ENCODE measurements at regions not wholly inside any gene's neighbourhood (a gene's known extent, or its start where the extent isn't known, plus 50 kb on each side); places are given as distances from the start of the nearest gene placed in this dataset.

DNA sequence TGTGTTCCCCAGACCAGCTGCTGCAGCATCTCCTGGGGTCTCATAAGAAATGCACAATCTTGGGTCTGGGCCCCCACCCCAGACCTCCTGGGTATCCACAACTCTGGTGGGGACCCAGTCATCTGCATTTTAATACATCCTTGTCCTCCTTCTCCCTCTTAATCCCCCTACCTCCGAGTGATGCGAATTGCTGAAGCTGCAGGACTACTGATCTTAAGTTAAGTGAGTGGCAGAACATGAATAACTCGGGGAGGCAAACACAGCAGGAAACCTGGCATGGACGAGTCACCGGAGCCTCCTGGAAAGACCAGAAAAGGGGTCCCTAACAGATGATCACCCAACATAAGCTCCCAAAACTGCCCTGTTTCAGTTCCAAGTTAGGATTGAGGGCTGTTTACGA lies 283.2 kb upstream of the MGAT5 start:
- TF ChIP-seq POLR2AphosphoS5 (IDR thresholded peaks at IDR 0.05), result no peak
- TF ChIP-seq EZH2 (IDR thresholded peaks at IDR 0.05; ENCODE audit: borderline replicate concordance, insufficient read depth, low read length, poor library complexity, severe bottlenecking), result no peak
- TF ChIP-seq EP300 (conservative IDR thresholded peaks at IDR 0.05; ENCODE audit: poor library complexity, severe bottlenecking), result no peak
- TF ChIP-seq, protein P1, sequence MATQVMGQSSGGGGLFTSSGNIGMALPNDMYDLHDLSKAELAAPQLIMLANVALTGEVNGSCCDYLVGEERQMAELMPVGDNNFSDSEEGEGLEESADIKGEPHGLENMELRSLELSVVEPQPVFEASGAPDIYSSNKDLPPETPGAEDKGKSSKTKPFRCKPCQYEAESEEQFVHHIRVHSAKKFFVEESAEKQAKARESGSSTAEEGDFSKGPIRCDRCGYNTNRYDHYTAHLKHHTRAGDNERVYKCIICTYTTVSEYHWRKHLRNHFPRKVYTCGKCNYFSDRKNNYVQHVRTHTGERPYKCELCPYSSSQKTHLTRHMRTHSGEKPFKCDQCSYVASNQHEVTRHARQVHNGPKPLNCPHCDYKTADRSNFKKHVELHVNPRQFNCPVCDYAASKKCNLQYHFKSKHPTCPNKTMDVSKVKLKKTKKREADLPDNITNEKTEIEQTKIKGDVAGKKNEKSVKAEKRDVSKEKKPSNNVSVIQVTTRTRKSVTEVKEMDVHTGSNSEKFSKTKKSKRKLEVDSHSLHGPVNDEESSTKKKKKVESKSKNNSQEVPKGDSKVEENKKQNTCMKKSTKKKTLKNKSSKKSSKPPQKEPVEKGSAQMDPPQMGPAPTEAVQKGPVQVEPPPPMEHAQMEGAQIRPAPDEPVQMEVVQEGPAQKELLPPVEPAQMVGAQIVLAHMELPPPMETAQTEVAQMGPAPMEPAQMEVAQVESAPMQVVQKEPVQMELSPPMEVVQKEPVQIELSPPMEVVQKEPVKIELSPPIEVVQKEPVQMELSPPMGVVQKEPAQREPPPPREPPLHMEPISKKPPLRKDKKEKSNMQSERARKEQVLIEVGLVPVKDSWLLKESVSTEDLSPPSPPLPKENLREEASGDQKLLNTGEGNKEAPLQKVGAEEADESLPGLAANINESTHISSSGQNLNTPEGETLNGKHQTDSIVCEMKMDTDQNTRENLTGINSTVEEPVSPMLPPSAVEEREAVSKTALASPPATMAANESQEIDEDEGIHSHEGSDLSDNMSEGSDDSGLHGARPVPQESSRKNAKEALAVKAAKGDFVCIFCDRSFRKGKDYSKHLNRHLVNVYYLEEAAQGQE (IDR thresholded peaks at IDR 0.05; ENCODE audit: borderline replicate concordance), result no peak
- TF ChIP-seq RAD21 (conservative IDR thresholded peaks at IDR 0.05), result no peak
- TF ChIP-seq MXI1 (conservative IDR thresholded peaks at IDR 0.05; ENCODE audit: poor library complexity, severe bottlenecking), result no peak
- TF ChIP-seq SMC3 (conservative IDR thresholded peaks at IDR 0.05; ENCODE audit: poor library complexity), result no peak
- TF ChIP-seq, protein P2, sequence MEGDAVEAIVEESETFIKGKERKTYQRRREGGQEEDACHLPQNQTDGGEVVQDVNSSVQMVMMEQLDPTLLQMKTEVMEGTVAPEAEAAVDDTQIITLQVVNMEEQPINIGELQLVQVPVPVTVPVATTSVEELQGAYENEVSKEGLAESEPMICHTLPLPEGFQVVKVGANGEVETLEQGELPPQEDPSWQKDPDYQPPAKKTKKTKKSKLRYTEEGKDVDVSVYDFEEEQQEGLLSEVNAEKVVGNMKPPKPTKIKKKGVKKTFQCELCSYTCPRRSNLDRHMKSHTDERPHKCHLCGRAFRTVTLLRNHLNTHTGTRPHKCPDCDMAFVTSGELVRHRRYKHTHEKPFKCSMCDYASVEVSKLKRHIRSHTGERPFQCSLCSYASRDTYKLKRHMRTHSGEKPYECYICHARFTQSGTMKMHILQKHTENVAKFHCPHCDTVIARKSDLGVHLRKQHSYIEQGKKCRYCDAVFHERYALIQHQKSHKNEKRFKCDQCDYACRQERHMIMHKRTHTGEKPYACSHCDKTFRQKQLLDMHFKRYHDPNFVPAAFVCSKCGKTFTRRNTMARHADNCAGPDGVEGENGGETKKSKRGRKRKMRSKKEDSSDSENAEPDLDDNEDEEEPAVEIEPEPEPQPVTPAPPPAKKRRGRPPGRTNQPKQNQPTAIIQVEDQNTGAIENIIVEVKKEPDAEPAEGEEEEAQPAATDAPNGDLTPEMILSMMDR (IDR thresholded peaks at IDR 0.05; ENCODE audit: poor library complexity, severe bottlenecking), result no peak
- TF ChIP-seq TAF1 (IDR thresholded peaks at IDR 0.05; ENCODE audit: low read depth), result no peak
- H3F3A ChIP-seq (ENCODE audit: insufficient read depth, low read length, poor library complexity, severe bottlenecking), result no peaks in the 10 kb centered on the region
- no peaks in the 10 kb centered on the region for H3K27me3 ChIP-seq (ENCODE audit: insufficient read depth, low read depth, low read length)
- no peak overlapping the region for H3K4me3 ChIP-seq (ENCODE audit: low read length)
- no peak overlapping the region for H3K27ac ChIP-seq (ENCODE audit: low read length)
- H3K9me2 ChIP-seq (ENCODE audit: insufficient read depth, low read length), result no peaks in the 10 kb centered on the region
- H3K9ac ChIP-seq (ENCODE audit: low read length), result no peak overlapping the region
- H3K79me2 ChIP-seq (replicated peaks; ENCODE audit: insufficient read depth, low read length), result no peaks in the 10 kb centered on the region
- no peaks in the 10 kb centered on the region for H4K20me1 ChIP-seq (ENCODE audit: insufficient read depth)
- H2AFZ ChIP-seq (ENCODE audit: low read depth, low read length), result no peak overlapping the region
- no peak overlapping the region for H3K4me2 ChIP-seq (ENCODE audit: low read length)
- no peaks in the 10 kb centered on the region for H3K36me3 ChIP-seq (ENCODE audit: insufficient read depth, low read length)
- H3K9me3 ChIP-seq (ENCODE audit: low read length), result no peaks in the 10 kb centered on the region

DNA sequence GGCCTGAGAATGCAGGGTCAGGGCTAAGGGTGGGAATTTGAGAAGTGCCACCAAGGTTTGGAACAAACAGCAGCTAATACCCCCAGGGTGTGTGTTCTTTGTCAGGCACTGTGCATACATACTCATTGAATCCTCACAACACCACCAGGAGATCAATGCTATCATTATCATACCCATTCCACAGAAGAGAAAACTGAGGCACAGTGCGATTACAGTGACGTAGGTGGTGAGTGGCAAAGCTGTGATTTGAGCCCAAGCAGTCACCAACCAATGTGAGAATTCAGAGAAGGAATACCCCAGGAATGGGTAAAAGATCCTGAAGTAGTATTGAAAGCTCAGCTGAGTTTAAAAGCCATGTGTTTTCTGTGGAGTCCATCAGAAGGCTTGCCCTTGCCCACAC lies 281.6 kb upstream of the MGAT5 start:
- Histone ChIP-seq H3K9ac (ENCODE audit: low read length) (no peak overlapping the region), H3K27me3 (ENCODE audit: insufficient read depth, low read depth, low read length) (no peaks in the 10 kb centered on the region), H3K79me2 (replicated peaks; ENCODE audit: insufficient read depth, low read length) (no peaks in the 10 kb centered on the region), H3K9me3 (ENCODE audit: low read length) (no peaks in the 10 kb centered on the region), H3K9me2 (ENCODE audit: insufficient read depth, low read length) (no peaks in the 10 kb centered on the region), H4K20me1 (ENCODE audit: insufficient read depth) (no peaks in the 10 kb centered on the region), H2AFZ (ENCODE audit: low read depth, low read length) (no peak overlapping the region), H3K4me2 (ENCODE audit: low read length) (no peak overlapping the region), H3K4me3 (ENCODE audit: low read length) (no peak overlapping the region), H3K27ac (ENCODE audit: low read length) (no peak overlapping the region), H3F3A (ENCODE audit: insufficient read depth, low read length, poor library complexity, severe bottlenecking) (no peaks in the 10 kb centered on the region), H3K36me3 (ENCODE audit: insufficient read depth, low read length) (no peaks in the 10 kb centered on the region)
- TF ChIP-seq RAD21 (conservative IDR thresholded peaks at IDR 0.05) (no peak), TAF1 (IDR thresholded peaks at IDR 0.05; ENCODE audit: low read depth) (no peak), EZH2 (IDR thresholded peaks at IDR 0.05; ENCODE audit: borderline replicate concordance, insufficient read depth, low read length, poor library complexity, severe bottlenecking) (no peak), SMC3 (conservative IDR thresholded peaks at IDR 0.05; ENCODE audit: poor library complexity) (no peak), MXI1 (conservative IDR thresholded peaks at IDR 0.05; ENCODE audit: poor library complexity, severe bottlenecking) (no peak), POLR2AphosphoS5 (IDR thresholded peaks at IDR 0.05) (no peak), EP300 (conservative IDR thresholded peaks at IDR 0.05; ENCODE audit: poor library complexity, severe bottlenecking) (no peak)
- TF ChIP-seq, protein P2 (IDR thresholded peaks at IDR 0.05; ENCODE audit: poor library complexity, severe bottlenecking), result no peak
- TF ChIP-seq, protein P1 (IDR thresholded peaks at IDR 0.05; ENCODE audit: borderline replicate concordance), result no peak
